ENCODE measurements at regions not wholly inside any gene's neighbourhood (a gene's known extent, or its start where the extent isn't known, plus 50 kb on each side); places are given as distances from the start of the nearest gene placed in this dataset.

DNA sequence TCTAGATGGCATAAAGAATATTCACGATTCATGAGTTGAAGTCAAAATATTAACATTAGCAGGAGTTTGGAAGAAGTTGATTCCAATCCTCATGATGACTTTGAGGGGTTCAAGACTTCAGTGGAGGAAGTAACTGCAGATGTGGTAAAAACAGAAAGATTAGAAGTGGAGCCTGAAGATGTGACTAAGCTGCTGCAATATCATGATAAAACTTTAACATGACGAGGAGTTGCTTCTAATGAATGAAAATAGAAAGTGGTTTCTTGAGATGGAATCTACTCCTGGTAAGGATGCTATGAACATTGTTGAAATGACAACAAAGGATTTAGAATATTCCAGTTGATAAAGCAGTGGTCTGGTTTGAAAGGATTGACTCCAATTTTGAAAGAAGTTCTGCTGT, 70.1 kb upstream of the TMLHE start:
- no peak for DNase-seq (ENCODE audit: low read depth)

DNA sequence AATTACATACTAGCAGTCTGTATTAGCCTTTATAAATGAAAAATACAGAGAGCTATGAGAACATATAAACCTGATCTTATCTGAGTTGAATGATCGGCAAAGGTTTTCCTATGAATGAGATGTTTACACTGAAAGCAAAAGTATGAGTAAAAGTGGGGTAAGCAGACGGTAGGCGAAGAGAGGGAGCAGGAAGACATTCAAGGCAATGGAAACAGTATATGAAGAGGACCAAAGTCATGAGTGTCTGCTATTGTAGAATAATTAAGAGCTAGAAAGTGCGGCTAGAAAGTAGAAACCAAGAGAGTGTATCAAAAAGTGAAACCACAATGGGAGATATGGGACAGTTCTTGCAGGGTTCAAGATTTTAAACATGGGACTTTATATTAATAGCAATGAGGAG, 67.0 kb upstream of the TMLHE start:
- DNase-seq (ENCODE audit: low read depth): no peak

DNA sequence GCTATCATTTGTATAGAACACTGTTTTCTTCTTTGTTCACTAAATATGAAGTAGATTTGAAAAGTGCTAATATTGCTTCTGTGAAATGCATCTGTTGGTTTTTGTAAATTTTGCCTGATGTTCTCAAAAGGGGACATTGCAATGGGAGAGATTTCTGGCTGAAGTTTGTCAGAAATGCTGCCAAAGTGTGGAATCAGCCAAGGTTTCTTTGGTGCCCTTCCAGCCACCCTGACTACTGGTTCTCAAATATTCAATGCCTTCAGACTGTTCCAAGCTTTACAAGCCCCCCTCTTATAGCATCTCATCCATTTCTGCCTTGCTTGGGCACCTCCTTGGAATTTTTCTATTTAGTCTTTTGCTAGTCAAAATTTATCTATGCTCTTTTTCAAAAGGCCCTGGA, 60.6 kb upstream of the TMLHE start:
- no peak for DNase-seq (ENCODE audit: low read depth)

DNA sequence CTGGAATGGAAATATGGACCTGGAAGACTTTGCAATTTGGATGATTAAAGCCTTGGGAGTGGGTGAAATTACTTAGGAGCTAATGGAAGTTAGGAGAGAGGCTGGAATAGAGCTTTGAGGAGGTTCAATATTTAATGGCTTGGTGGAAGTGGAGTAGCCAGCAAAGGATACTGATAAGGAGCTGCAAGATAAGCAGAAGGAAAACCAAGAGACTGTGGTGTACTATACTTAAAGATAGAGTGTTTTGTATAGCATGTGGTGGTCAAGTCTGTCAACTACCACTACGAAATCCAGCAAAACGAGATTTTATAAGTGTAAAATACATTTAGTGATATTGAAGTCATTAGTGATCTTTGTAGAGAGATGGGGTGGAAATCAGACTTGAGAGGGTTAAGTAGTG, 54.0 kb upstream of the TMLHE start:
- no peak for DNase-seq (ENCODE audit: low read depth)

Measured in stimulated activated CD8-positive, alpha-beta memory T cell treated with anti-CD3 and anti-CD28 coated beads, Interleukin-12 subunit alpha, Interleukin-12 subunit beta, amount 100 ng/mL, for 4 hours (primary cell).